ENCODE measurements at regions not wholly inside any gene's neighbourhood (a gene's known extent, or its start where the extent isn't known, plus 50 kb on each side); places are given as distances from the start of the nearest gene placed in this dataset.

DNA sequence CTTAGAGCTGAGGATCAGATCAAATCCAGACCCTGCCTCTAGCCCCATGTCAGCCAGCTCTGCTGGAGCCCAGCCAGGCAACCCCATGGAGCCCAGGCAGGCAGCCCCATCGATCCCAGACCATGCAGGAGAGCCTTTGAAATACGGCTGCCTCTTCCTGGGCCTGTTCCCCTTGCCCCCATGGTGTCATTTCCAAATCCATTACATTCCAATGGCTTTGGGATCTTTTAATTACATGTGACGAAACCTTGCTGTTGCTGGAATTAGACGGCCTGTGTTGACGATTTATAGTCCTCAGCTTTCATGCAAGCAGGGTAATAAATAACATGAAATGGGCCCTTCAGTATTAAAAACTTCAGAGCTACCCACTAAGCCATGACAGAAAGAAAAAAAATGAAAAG, 75.8 kb upstream of the SLC14A2 start:
- TF ChIP-seq, protein P1, sequence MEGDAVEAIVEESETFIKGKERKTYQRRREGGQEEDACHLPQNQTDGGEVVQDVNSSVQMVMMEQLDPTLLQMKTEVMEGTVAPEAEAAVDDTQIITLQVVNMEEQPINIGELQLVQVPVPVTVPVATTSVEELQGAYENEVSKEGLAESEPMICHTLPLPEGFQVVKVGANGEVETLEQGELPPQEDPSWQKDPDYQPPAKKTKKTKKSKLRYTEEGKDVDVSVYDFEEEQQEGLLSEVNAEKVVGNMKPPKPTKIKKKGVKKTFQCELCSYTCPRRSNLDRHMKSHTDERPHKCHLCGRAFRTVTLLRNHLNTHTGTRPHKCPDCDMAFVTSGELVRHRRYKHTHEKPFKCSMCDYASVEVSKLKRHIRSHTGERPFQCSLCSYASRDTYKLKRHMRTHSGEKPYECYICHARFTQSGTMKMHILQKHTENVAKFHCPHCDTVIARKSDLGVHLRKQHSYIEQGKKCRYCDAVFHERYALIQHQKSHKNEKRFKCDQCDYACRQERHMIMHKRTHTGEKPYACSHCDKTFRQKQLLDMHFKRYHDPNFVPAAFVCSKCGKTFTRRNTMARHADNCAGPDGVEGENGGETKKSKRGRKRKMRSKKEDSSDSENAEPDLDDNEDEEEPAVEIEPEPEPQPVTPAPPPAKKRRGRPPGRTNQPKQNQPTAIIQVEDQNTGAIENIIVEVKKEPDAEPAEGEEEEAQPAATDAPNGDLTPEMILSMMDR (conservative IDR thresholded peaks at IDR 0.05; ENCODE audit: low read length), result no peak
- TF ChIP-seq EZH2phosphoT487 (IDR thresholded peaks at IDR 0.05; ENCODE audit: borderline replicate concordance, low read depth, low read length), result no peak
